UCSD-AML1 (cell line): ENCODE measurements at regions not wholly inside any gene's neighbourhood (a gene's known extent, or its start where the extent isn't known, plus 50 kb on each side); places are given as distances from the start of the nearest gene placed in this dataset.
"Not testable (repeated sequence)": the region's sequence is repeated elsewhere in the genome, so short reads cannot be mapped to it uniquely, and the experiment has no call there.

Source experiments
- DNase-seq: peaks from one replicate; lab custom pipeline; 2025; ENCODE audit not compliant: unreplicated experiment; lab: John Stamatoyannopoulos, UW

- no peak for DNase-seq
Measured at GRCh38 chr5:6081727-6082210, 296.6 kb downstream of the MED10 start.

GRCh38 chr5:6080930-6081726 lies 297.2 kb downstream of the MED10 start:
- no peak for DNase-seq

GRCh38 chr5:6080436-6080835 lies 297.9 kb downstream of the MED10 start:
- no peak for DNase-seq

- DNase-seq = no peak
Measured at GRCh38 chr5:6078881-6079280, 299.5 kb downstream of the MED10 start.

GRCh38 chr5:6076341-6077239 lies 301.8 kb downstream of the MED10 start:
- DNase-seq = no peak

GRCh38 chr5:6072488-6072887 lies 305.9 kb downstream of the MED10 start:
- not testable (repeated sequence) for DNase-seq

GRCh38 chr5:6069496-6070185 lies 308.7 kb downstream of the MED10 start:
- no peak for DNase-seq

GRCh38 chr5:6066016-6066415 lies 312.3 kb downstream of the MED10 start:
- no peak for DNase-seq

GRCh38 chr5:6059137-6059800 lies 319.1 kb downstream of the MED10 start:
- DNase-seq = no peak

GRCh38 chr5:6058055-6058715 lies 320.2 kb downstream of the MED10 start:
- DNase-seq = no peak

- DNase-seq = no peak
Measured at GRCh38 chr5:6056280-6056679, 322.1 kb downstream of the MED10 start.

GRCh38 chr5:6049662-6050061 lies 328.7 kb downstream of the MED10 start:
- no peak for DNase-seq

GRCh38 chr5:6048746-6049145 lies 329.6 kb downstream of the MED10 start:
- no peak for DNase-seq

- no peak for DNase-seq
Measured at GRCh38 chr5:6046296-6046967, 331.9 kb downstream of the MED10 start.

GRCh38 chr5:6043491-6044310 lies 334.6 kb downstream of the MED10 start:
- no peak for DNase-seq

- DNase-seq = no peak
Measured at GRCh38 chr5:6041977-6042550, 336.3 kb downstream of the MED10 start.

GRCh38 chr5:6039111-6039510 lies 339.2 kb downstream of the MED10 start:
- DNase-seq = no peak

GRCh38 chr5:6036006-6036405 lies 342.3 kb downstream of the MED10 start:
- no peak for DNase-seq
